Hematopoietic multipotent progenitor cell (in vitro differentiated cells): ENCODE measurements at regions not wholly inside any gene's neighbourhood (a gene's known extent, or its start where the extent isn't known, plus 50 kb on each side); places are given as distances from the start of the nearest gene placed in this dataset.

Experiments used
- DNase-seq, 3 donors: peaks; one replicate each; pipeline ENCODE4 v3.0.0-alpha.2; 2011 to 2015; ENCODE audit warnings: low read depth in 2 of 3, low spot score in 2 of 3

DNA sequence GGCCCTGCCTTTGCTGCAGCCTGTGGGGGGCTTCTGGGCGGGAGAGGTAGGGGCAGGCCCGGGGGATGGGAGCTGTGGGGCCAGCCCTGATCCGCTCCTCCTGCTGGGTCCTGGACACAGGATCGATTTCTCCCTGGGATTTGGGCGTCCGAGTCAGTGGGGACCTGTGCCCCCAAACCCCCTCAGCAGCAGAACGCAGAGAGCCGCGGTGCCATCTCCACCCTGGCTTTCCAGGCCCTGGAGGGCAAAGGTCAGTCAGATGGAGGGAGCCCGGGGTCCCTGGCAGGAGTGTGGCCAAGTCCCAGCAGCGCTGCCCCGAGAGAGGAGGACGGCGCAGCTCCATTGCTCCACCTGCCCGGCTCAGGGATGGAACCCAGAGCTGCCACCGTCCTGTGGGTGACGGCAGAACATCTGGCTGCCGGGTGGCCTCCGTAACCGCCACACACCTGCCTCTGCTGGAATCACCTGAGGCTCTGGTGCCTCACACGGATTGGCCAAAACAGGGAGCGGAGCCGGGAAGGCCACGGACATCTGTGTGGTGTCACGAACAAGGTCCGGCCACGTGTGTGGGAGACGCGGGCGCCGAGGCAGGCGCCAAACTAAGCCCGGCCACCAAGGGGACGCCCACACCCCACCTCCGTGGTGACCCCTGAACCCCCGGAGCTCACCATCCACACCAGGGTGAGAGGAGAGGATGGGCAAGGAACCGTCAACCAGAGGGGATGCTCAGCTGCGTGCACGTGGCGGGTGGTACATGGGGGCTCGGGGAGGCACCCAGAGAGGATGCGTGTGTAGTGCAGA, 80.3 kb upstream of the FBRSL1 start:
- no peak for DNase-seq

DNA sequence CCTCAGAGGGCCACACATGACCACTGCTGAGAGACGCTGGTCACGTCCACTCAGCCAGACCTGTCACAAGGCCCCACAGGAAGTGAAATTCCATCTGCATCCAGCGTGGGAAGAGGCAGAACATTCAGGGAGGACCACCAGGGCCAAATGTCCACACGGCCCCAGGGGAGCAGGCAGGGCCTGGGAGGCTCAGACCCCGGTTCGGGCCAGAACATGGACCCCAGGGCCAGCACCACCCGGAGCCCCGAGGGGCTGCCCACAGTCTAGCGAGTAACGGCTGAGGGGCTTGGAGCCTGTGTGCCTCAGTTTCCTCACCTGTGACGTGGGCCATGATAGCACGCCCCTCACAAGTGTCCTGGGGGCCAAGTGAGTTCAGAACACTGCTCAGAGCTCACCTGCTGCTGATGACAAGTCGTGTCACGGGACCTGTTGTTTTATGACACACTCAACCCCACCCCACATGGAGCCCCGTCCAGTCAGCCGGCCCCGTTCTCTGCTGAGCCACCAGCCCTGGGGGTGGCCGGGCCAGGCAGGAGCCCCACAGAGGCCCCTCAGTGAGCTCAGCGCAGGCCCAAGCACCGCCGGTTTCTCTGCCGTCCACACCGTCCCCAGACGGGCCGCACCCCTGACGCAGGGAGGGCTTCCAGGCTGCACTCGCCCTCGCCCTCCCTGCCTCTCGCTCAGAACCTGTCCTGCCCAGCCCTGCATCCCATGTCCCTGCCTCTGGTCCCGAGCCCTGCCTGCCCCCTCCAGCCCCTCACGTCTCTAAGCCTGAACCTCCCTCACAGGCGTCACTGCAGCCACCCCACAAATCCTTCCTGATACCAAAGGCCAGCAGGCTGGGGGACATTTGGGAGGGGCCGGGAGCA, 79.5 kb upstream of the GALNT9 start:
- no peak for DNase-seq

DNA sequence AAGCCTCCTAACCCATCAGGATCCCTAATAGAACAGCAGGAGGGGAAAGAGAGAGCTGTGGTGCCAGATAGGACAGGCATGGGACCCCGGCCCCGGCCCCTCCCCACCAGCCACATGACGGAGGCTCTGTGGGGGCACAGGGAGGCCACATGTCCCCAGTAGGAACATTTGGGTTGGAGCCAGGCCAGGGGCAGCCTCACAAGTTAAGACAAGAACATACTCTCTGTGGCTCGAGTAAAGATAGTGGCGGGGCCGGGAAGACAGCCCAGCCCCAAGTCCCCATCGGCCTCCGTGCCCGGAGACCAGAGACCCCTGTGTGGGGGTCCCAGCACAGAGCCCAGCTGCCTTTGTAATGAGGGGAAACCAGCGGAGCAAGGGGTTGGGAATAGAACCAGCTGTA, 78.6 kb upstream of the GALNT9 start:
- no peak for DNase-seq

DNA sequence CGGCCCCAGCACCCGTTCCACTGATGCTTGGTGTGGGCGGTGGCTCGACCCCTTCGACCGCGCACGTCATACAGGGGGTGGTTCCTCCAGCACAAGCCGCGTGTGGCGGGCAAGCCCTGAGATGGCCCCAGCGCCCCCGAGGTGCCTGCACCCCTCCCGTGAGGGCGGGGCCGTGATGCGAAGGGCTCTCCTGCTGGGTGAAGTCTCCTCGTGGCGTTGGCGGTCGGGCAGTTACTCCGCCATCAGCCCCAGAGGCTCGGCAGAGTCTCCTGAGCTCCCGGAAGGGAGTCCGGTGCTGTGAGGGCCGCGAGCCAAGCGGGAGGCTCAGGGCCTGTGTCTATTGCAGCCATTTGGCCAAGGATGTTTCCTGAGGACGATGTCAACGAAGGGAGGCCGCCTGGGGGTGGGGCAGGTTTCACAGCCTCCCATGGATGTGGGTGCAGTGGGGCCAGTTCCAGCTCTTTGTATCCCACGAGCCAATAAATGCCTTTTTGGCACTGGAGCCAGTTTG, 78.1 kb upstream of the GALNT9 start:
- DNase-seq = no peak

DNA sequence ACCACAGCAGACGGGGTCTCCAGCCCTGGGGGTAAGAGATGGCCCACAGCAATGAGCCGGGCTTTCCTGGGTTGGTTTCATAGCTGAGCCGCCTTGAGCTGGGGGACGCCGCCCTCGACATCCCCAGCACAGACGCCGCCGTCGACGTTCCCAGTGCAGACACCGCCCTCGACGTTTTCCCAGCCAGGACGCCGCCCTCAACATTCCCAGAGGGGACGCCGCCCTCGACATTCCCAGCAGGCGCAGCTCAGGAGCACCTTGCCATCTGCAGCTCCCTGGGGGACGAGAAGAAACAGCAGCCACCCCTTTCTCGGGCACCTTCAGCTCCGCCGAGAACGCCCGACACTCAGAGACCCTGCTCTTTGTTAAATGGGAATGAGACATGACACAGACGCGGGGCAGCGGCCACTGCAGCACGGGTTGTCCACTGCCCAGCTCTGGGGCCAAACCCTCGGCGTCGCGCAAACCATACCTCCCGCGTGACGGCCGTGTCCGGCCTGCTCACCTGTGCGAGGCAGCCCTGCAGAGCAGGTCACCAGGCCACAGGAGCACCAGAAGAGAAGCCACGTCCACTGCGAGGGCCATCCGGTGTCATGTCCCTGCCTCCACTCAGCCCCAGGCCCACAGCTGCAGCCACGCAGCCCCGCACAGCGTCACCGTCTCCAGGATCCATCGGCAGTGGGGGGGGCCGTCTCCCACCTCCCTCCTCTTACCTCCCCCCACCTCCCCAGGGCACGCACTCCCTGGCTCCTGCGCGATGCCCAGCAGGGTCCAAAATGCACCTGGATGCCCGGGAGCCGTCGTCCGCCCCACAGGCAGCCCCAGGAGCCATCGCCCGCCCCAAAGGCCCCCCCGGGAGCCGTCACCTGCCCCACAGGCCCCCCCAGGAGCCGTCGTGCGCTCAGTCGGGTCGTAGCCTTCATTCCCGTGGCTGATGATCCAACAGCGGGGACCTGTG, 77.4 kb upstream of the GALNT9 start:
- no peak for DNase-seq

DNA sequence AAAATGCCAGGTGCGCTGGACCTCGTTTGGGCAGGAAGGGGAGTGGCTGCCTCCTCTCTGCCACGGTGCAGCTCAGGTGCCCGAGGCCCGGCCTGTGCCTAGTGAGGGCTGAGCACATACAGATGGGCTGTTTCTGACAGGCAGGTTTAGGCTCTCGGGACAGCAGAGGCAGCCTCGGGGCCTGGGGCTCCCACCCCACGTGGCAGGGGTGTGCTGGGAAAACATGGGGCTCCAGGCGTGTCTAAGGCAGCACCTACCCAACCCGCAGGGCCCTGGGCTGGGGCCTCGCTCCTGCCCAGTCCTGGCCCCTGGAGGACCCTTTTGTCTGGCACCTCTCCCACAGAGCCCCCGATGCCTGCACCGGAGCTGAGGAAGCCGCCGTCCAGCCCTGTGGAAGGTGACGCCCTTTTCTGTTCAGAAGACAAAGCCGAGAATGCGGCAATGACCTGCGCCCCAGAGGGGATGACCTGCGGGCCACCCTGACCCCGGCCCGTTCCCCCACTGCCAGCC, 76.4 kb upstream of the GALNT9 start:
- DNase-seq = no peak

DNA sequence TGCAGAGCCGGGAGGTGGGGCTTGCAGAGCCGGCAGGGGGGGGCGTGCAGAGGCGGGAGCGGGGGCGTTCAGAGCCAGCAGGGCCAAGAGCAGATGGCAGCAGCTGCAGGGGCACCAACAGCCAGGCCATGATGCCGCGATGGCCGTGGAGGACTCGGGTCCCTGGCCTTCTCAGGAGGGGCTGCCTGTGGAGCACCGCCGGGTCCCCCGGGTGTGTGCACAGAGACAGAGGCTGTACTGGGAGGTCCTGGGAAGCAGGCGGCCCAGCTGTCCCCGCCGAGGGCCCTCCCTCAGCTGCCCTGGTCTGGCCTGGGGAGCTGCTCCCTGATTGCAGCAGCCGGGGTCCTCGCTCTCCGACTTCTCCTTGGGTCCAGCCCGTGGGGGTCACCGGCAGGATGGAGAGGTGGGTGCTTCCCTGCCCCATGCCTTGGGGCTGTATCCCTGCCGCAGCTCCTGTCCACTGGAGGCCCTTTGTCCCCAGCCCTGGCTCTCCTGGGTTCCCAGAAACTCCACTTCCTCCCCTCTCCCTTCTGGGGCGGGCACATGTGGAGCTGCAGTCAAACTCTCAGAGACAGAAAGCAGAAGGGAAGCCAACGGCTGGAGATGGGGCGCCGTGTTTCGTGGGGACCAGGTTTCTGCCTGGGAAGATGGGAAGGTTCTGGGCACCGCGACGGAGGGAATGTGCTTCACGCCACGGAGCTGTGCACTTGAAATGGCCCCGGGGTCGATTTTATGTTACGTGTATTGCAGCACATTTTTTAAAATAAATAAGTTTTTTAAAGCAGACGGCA, 75.8 kb upstream of the GALNT9 start:
- DNase-seq = no peak

DNA sequence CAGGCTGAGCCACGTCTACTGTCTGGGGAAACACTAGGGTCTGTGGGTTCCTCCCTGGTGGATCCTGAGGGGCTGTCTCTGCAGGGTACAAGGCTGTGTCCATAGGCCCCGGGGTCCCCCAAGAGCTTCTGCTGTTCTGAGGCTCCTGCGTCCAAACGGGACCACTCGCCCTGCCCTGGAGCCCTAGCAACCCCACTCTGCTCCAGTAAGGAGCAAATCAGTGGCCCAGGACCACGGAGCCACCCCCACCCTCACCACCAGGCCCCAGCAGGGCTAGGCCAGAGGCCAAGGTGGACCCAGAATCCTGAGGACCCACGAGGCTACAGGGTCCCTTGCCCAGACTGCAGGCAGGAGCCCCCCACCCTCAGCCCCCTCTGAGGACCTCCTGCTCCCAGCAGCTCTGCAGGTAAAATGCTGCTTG, 75.1 kb upstream of the GALNT9 start:
- DNase-seq = no peak

DNA sequence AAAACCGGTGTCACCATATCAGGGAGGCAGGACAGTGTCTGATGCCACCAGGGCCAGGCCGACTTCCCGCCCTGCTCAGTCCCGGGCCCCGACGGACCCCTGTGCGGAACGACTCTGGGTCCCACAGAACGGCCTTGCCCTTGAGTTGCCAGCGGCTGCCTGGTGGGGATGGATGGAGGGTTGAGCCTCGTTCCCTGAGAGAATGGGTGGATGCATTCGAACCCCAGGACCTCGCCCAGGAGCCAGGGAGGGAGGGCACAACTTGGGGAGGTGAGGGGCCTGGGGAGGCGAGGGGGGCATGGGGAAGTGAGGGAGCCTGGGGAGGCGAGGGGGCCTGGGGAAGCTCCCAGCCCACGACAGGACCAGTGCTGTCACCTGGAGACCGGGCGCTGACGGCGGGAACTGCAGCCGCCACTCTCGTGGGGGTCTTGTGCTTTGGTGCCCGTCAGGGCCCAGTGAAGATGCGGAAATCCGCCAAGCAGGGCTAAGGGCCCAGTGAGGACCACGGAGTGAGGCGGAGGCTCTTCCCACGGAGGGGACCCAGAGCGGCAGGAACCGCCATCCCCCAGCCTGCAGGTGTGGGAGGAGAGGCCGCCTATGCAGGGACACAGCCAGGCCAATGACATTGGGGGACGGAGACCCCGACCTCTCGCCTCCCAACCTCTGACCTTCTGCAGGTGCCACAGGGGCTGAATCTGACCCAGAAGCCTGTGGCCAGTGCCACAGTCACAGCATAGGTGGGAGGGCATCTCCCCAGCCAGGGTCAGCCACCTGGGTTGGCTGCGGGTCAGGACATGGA, 74.4 kb upstream of the GALNT9 start:
- DNase-seq = no peak

DNA sequence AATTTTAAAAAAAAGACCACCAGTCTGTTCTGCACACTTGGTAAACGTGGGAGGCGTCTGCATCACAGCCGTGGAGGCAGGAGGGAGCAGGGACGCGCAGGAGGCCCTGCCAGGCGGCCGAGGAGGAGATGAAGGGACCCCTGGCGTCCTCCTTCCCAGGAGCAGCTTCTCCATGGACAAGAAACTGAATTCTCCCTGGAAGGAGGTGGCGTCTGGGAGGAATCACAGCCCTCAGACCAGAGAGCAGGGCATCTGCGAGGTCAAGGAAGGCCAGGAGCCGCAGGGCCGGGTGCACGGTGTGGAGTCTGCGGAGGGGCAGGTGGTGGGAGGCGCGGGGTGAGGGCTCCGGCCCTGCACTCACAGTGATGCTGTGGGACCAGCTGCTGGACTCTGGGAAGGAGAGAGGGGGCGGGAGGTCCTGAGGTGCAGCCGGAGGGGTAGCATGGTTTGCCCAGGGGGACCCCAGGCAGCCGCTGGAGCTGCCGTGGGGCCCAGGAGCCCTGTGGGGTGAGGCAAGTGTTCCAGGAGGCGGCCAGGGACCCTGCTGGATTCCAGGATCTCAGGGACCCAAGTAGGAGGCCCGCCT, 73.5 kb upstream of the GALNT9 start:
- DNase-seq = no peak

DNA sequence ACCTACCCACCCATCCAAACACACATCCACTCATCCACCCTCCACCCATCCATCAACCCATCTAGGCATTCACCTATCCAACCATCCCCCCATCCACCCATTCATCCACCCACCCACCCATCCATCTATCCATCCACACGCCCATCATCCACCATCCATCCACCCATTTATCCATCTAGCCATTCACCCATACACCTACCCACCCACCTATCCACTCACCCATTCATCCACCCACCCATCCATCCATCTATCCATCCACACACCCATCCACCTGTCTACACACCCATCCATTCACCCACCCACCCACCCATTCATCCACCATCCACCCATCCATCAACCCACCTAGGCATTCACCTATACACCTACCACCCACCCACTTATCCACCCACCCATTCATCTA, 72.6 kb upstream of the GALNT9 start:
- DNase-seq = no peak

DNA sequence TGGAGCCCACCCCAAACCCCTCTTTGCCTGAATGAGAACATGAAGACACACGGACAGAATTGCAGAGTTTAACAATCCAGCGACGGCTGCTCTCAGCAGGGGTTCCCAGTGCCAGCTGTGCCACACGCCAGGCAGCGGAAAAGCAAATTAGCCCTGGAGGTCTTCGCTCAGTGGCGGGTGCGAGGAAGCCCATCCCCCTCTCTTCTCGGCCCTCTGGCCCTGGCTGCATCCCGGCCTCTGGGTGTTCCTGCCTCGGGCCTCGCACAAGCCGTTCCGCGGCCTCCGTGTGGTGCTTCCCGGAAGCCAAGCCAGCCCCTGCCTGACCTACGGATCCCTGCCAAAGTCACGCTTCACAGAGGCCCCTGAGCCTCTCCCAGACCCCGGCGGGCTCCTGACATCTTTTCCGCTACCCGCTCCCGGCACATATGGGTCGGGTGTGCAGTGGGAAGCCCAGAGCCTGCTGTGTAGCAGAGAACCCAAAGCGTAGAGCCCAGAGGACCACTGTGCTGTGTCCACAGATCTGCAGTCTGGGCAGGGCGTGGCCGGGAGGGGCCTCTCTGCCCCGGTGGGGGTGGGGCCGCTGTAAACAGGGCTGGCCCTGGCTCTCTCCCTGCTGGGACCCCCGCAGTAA, 70.7 kb upstream of the GALNT9 start:
- no peak for DNase-seq

DNA sequence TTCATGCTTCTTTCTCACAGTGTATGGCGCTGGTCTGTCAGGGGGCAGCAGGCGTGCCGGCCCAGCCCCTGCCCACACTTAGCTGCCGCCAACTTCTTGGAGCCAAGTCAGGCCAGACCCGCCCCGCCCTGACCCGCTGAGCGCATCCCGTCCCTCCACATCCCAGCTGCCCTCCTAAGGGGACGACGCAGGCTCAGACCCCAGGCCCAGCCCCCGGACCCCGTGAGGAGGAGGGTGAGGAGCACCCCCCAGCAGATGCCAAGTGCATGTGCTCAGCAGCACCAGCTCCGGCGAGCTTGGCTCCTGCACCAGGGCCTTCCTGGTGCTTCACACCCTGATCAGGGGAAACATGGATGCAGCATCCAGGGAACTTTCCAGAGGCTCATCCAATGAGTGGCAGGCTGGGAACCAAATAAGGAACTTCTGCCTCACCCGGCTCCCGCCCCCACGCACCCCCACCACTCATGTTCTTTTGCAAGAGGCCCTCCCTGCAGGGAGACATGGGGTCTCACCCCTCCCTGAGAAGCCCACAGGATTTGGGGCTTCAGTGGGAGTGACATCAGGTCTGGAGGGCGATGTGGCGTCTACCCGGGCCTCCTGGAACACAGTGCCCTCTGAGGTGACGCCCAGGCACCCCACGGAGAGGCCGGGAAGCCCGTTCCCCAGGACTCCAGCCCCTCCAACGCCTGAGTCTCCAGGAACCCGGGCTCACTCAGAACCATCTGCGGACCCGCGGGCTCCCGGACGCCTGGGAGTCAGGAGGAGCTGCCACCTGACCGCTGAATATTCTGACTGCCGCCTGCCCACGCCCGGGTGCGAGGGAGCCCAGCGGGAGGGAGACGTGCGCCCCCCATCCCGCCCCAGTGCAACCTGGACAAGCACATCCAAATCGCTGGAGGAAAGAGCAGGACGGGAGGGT, 70.0 kb upstream of the GALNT9 start:
- no peak for DNase-seq

DNA sequence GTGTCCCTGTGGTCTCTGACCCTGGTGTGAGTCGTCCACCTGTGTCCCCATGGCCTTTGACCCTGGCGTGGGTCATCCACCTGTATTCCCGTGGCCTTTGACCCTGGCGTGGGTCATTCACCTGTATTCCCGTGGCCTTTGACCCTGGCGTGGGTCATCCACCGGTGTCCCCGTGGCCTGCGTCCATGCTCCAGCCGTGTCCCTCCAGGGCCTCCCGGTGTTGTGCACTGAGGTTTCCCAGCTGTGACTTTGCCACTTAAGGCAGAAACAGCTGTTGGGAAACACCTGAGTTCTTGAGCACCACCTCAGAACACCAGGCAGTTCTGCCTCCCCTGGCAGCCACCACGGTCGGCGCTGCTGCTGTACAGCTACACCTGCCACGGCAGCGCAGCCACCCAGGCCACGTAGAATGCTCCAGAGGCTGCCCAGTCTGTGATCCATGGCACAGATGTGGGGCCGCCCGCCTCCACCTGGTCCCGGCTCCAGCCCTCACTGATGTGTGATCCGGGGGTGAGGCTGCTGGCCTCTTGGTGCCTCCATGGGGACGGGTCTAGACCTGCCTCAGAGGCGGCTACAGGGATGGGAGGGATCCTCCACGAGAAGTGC, 69.1 kb upstream of the GALNT9 start:
- no peak for DNase-seq

DNA sequence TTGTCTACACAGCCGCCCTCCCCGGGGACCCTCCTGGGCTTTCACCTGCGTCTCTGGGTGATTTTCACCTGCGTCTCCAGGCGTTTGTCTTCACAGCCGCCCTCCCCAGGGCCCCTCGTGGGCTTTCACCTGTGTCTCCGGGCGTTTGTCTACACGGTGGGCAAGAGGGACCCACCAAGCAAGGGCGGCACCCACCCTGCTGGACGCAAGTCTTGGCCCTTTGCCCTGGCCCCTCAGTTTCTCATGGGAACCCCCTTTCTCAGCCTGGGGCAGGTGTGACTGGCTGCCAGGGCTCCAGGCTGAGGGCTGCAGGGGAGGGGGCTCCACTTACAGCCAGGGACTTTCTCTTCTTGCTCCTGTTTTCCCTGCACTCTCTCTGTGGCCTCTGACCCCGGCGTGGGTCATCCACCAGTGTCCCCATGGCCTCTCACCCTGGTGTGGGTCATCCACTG, 68.6 kb upstream of the GALNT9 start:
- DNase-seq = no peak

DNA sequence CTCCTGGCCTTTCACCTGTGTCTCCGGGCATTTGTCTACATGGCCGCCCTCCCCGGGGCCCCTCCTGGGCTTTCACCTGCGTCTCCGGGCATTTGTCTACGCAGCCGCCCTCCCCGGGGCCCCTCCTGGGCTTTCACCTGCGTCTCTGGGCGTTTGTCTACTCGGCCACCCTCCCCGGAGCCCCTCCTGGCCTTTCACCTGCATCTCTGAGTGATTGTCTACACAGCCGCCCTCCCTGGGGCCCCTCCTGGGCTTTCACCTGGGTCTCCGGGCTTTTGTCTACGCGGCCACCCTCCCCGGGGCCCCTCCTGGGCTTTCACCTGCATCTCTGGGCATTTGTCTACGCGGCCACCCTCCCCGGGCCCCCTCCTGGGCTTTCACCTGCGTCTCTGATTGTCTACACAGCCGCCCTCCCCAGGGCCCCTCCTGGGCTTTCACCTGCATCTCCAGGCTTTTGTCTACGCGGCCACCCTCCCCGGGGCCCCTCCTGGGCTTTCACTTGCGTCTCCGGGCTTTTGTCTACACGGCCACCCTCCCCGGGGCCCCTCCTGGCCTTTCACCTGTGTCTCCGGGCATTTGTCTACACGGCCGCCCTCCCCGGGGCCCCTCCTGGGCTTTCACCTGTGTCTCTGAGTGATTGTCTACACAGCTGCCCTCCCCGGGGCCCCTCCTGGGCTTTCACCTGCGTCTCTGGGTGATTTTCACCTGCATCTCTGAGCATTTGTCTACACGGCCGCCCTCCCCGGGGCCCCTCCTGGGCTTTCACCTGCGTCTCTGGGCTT, 68.0 kb upstream of the GALNT9 start:
- no peak for DNase-seq
